H9 (cell line): ENCODE measurements at regions not wholly inside any gene's neighbourhood (a gene's known extent, or its start where the extent isn't known, plus 50 kb on each side); places are given as distances from the start of the nearest gene placed in this dataset.

Experiments used
- DNase-seq: peaks from one replicate; pipeline ENCODE4 v3.0.0-alpha.2; 2017
- H2AFZ ChIP-seq: one replicate; pipeline ENCODE4 v1.6.1; 2013; ENCODE audit warnings: mild to moderate bottlenecking, low read length, control low read depth, moderate library complexity
- H2AK5ac ChIP-seq: 2 replicates; pipeline ENCODE4 v1.6.1; 2013; ENCODE audit warnings: low read length, control low read depth, mixed read lengths; ENCODE audit not compliant: insufficient read length
- H2BK120ac ChIP-seq: one replicate; pipeline ENCODE4 v1.6.1; 2013; ENCODE audit warnings: low read depth, mild to moderate bottlenecking, low read length, control low read depth, inconsistent platforms; ENCODE audit not compliant: poor library complexity, severe bottlenecking
- H2BK12ac ChIP-seq: 2 replicates; pipeline ENCODE4 v1.6.1; 2013; ENCODE audit warnings: low read length, control low read depth, mixed read lengths, low read depth; ENCODE audit not compliant: insufficient read length
- H2BK15ac ChIP-seq: 2 replicates; pipeline ENCODE4 v1.6.1; 2013; ENCODE audit warnings: low read depth, low read length, control low read depth
- H2BK20ac ChIP-seq: one replicate; pipeline ENCODE4 v1.6.1; 2013; ENCODE audit warnings: low read depth, mild to moderate bottlenecking, low read length, control low read depth, inconsistent platforms; ENCODE audit not compliant: poor library complexity, severe bottlenecking
- H2BK5ac ChIP-seq: 2 replicates; pipeline ENCODE4 v1.6.1; 2013; ENCODE audit warnings: low read length, control low read depth, mixed read lengths; ENCODE audit not compliant: insufficient read length
- H3K14ac ChIP-seq: 2 replicates; pipeline ENCODE4 v1.6.1; 2013; ENCODE audit warnings: low read length, control low read depth; ENCODE audit not compliant: insufficient read depth
- H3K18ac ChIP-seq: 2 replicates; pipeline ENCODE4 v1.6.1; 2013; ENCODE audit warnings: low read depth, mild to moderate bottlenecking, mixed read lengths, low read length, control low read depth; ENCODE audit not compliant: insufficient read length
- H3K23ac ChIP-seq: 2 replicates; pipeline ENCODE4 v1.6.1; 2013; ENCODE audit warnings: low read length, control low read depth, mixed read lengths, low read depth; ENCODE audit not compliant: insufficient read length
- H3K23me2 ChIP-seq: 2 replicates; pipeline ENCODE4 v1.6.1; 2013; ENCODE audit warnings: low read depth, mild to moderate bottlenecking, mixed read lengths, low read length, control low read depth; ENCODE audit not compliant: insufficient read length, poor library complexity, severe bottlenecking
- H3K27ac ChIP-seq: 2 replicates; pipeline ENCODE4 v1.5.1; 2013; ENCODE audit warnings: low read length, control low read depth, mixed read lengths, low read depth; ENCODE audit not compliant: insufficient read length
- H3K27me3 ChIP-seq: 2 replicates; pipeline ENCODE4 v1.6.1; 2013; ENCODE audit warnings: low read length, control low read depth, inconsistent platforms; ENCODE audit not compliant: insufficient read depth
- H3K4ac ChIP-seq: 2 replicates; pipeline ENCODE4 v1.6.1; 2013; ENCODE audit warnings: low read depth, mild to moderate bottlenecking, control low read depth, inconsistent platforms, low read length, moderate library complexity
- H3K4me1 ChIP-seq: 2 replicates; pipeline ENCODE4 v1.6.1; 2013; ENCODE audit warnings: low read length, control low read depth, inconsistent platforms; ENCODE audit not compliant: insufficient read depth
- H3K4me2 ChIP-seq: 2 replicates; pipeline ENCODE4 v1.6.1; 2013; ENCODE audit warnings: low read length, control low read depth, mixed read lengths; ENCODE audit not compliant: insufficient read length, insufficient read depth
- H3K56ac ChIP-seq: 2 replicates; pipeline ENCODE4 v1.6.1; 2013; ENCODE audit warnings: low read depth, mild to moderate bottlenecking, mixed read lengths, low read length, control low read depth; ENCODE audit not compliant: insufficient read length
- H3K79me1 ChIP-seq: 2 replicates; pipeline ENCODE4 v1.6.1; 2013; ENCODE audit warnings: low read depth, mild to moderate bottlenecking, moderate library complexity, low read length, control low read depth, inconsistent platforms; ENCODE audit not compliant: insufficient read depth, poor library complexity, severe bottlenecking
- H3K79me2 ChIP-seq: 2 replicates; pipeline ENCODE4 v1.6.1; 2013; ENCODE audit warnings: low read length, control low read depth, inconsistent platforms; ENCODE audit not compliant: insufficient read depth
- H3K9ac ChIP-seq: 2 replicates; pipeline ENCODE4 v1.6.1; 2013; ENCODE audit warnings: low read length, control low read depth, mixed read lengths; ENCODE audit not compliant: insufficient read length; ENCODE audit errors: extremely low read depth
- H3K9me3 ChIP-seq: one replicate; pipeline ENCODE4 v1.6.1; 2013; ENCODE audit warnings: low read depth, low read length, inconsistent platforms; ENCODE audit not compliant: control insufficient read depth
- H3T11ph ChIP-seq: one replicate; pipeline ENCODE4 v1.6.1; 2013; ENCODE audit warnings: mild to moderate bottlenecking, low read length, control low read depth, inconsistent platforms
- H4K20me1 ChIP-seq: one replicate; pipeline ENCODE4 v1.6.1; 2013; ENCODE audit not compliant: control insufficient read depth, insufficient read length, insufficient read depth
- H4K5ac ChIP-seq: 2 replicates; pipeline ENCODE4 v1.6.1; 2013; ENCODE audit warnings: low read depth, mild to moderate bottlenecking, mixed read lengths, low read length, control low read depth; ENCODE audit not compliant: insufficient read length
- H4K8ac ChIP-seq: replicated peaks from 2 replicates; pipeline ENCODE4 v1.6.1; 2013; ENCODE audit warnings: low read length, control low read depth, mixed read lengths, low read depth; ENCODE audit not compliant: insufficient read length
- H4K91ac ChIP-seq: 2 replicates; pipeline ENCODE4 v1.6.1; 2013; ENCODE audit warnings: low read depth, mild to moderate bottlenecking, moderate library complexity, mixed read lengths, low read length, control low read depth; ENCODE audit not compliant: insufficient read length
- H3K27ac Mint-ChIP-seq, 3 experiments: 2 replicates in 2 of 3; 3 replicates in 1 of 3; pipeline ENCODE4 v1.8.0; 2020 to 2021; ENCODE audit warnings: mixed read lengths in 3 of 3, mild to moderate bottlenecking in 1 of 3, moderate library complexity in 1 of 3
- H3K27me3 Mint-ChIP-seq: 2 replicates; pipeline ENCODE4 v1.8.0; 2021; ENCODE audit warnings: low read depth, mild to moderate bottlenecking, moderate library complexity, mixed read lengths
- H3K36me3 Mint-ChIP-seq, 3 experiments: 2 replicates in 2 of 3; 3 replicates in 1 of 3; pipeline ENCODE4 v1.8.0; 2020 to 2021; ENCODE audit warnings: low read depth in 3 of 3, mixed read lengths in 3 of 3; ENCODE audit not compliant: insufficient read depth in 1 of 3
- H3K4me1 Mint-ChIP-seq, 2 experiments: 2 replicates each; pipeline ENCODE4 v1.8.0; 2020; ENCODE audit warnings: mixed read lengths in 2 of 2
- H3K4me3 Mint-ChIP-seq, 2 experiments: 2 replicates in 1 of 2; 3 replicates in 1 of 2; pipeline ENCODE4 v1.8.0; 2020 to 2021; ENCODE audit warnings: mild to moderate bottlenecking in 2 of 2, mixed read lengths in 2 of 2, moderate library complexity in 1 of 2
- H3K9me3 Mint-ChIP-seq, 2 experiments: 2 replicates in 1 of 2; 3 replicates in 1 of 2; pipeline ENCODE4 v1.8.0; 2020; ENCODE audit warnings: mild to moderate bottlenecking in 2 of 2, mixed read lengths in 2 of 2, moderate library complexity in 1 of 2
- CTCF ChIP-seq: fragments of 200-600 bp; sonication (generic); conservative IDR thresholded peaks from 3 replicates; pipeline ENCODE4 v1.8.0; 2021; ENCODE audit warnings: antibody characterized with exemption, mild to moderate bottlenecking
- WGBS: extraction: QIAGEN DNeasy Blood & Tissue Kit; methylation state at CpG from one replicate; pipeline ENCODE4 v1.1.7; 2013; ENCODE audit warnings: missing lambda C conversion rate, low lambda C conversion rate, mixed read lengths; ENCODE audit not compliant: insufficient read length; ENCODE audit errors: extremely low coverage; 5-methylcytosine and 5-hydroxymethylcytosine counted together

DNA sequence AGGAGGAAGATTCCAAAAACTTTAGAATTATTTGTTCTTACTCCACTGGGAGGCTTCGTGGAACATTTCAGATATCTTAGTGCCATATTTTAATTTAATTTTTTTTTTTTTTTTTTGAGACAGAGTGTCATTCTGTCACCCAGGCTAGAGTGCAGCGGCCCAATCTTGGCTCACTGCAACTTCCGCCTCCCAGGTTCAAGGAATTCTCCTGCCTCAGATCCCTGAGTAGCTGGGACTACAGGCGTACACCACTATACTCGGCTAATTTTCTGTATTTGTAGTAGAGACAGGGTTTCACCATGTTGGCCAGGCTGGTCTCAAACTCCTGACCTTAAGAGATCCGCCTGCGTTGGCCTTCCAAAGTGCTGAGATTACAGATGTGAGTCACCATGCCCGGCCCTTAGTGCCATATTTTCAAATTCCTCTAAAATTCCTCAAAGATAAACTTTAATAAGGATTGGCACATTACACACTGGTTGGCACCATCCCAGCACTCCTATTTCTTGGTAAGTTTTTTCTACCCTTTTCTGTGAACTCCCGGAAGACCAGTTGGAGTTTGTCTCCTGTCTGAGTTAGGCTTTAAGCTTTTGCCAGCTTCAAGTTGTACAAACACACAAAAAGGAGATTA lies 693.7 kb downstream of the MCTP2 start:
- Mint-ChIP-seq H3K4me3 (no peak overlapping the region), H3K27me3 (no peaks in the 10 kb centered on the region), H3K36me3 (no peaks in the 10 kb centered on the region), H3K4me1 (no peaks in the 10 kb centered on the region), H3K9me3 (no peaks in the 10 kb centered on the region), H3K27ac (no peak overlapping the region)
- Histone ChIP-seq H4K8ac (no peak overlapping the region), H2AFZ (no peak overlapping the region), H3K9ac (no peak overlapping the region), H3K18ac (no peak overlapping the region), H3K79me2 (no peaks in the 10 kb centered on the region), H2BK120ac (no peak overlapping the region), H4K91ac (no peak overlapping the region), H3K4me2 (no peak overlapping the region), H3K23ac (no peak overlapping the region), H3K4me1 (no peaks in the 10 kb centered on the region), H4K20me1 (no peaks in the 10 kb centered on the region), H3T11ph (no peak overlapping the region), H2AK5ac (no peak overlapping the region), H3K56ac (no peak overlapping the region), H2BK5ac (no peak overlapping the region), H2BK12ac (no peak overlapping the region), H2BK15ac (no peak overlapping the region), H3K27me3 (no peaks in the 10 kb centered on the region), H3K27ac (no peak overlapping the region), H3K9me3 (no peaks in the 10 kb centered on the region), H3K79me1 (no peaks in the 10 kb centered on the region), H4K5ac (no peak overlapping the region), H2BK20ac (no peak overlapping the region), H3K14ac (no peak overlapping the region), H3K23me2 (no peaks in the 10 kb centered on the region), H3K4ac (no peak overlapping the region)
- WGBS, result no CpG with 5 or more reads among the region's 9 CpGs
- no peak for TF ChIP-seq CTCF
- no peak for DNase-seq
